IMR-90 (cell line): ENCODE measurements at regions not wholly inside any gene's neighbourhood (a gene's known extent, or its start where the extent isn't known, plus 50 kb on each side); places are given as distances from the start of the nearest gene placed in this dataset.

Experiments used
- ATAC-seq: fragments of 200-7000 bp; cut with Tn5 transposase; 2 replicates; pipeline ENCODE4 v1.9.1; 2020; ENCODE audit warnings: low read depth, mild to moderate bottlenecking, moderate library complexity
- BruUV-seq: library from RNA; stranded (reverse); fragments of 400-500 nt; replicated peaks from 2 replicates; lab custom pipeline; 2021; lab: Mats Ljungman, UMichigan
- CTCF ChIA-PET: fragments of 300-600 bp; formaldehyde crosslinking; extraction: SDS; loops from one replicate; lab custom pipeline; 2021; ENCODE audit warnings: antibody characterized with exemption; lab: Yijun Ruan, JAX
- POLR2A ChIA-PET: fragments of 300-600 bp; sonication (Branson Sonifier 250); formaldehyde crosslinking; loops from one replicate; lab custom pipeline; 2022; ENCODE audit warnings: antibody characterized with exemption; ENCODE audit not compliant: unreplicated experiment; lab: Charles Lee
- DNase-seq: peaks from one replicate; pipeline ENCODE4 v3.0.0; 2013
- H2AFZ ChIP-seq: replicated peaks from 2 replicates; pipeline ENCODE3; 2013; ENCODE audit warnings: low read length, mild to moderate bottlenecking; ENCODE audit not compliant: poor library complexity
- H2AK5ac ChIP-seq: 2 replicates; pipeline ENCODE4 v1.6.1; 2013; ENCODE audit warnings: low read depth, low read length, inconsistent platforms
- H2AK9ac ChIP-seq: replicated peaks from 2 replicates; pipeline ENCODE3; 2013; ENCODE audit warnings: mild to moderate bottlenecking, low read depth, low read length, moderate library complexity; ENCODE audit not compliant: poor library complexity
- H2BK120ac ChIP-seq: 2 replicates; pipeline ENCODE4 v1.6.1; 2013; ENCODE audit warnings: low read depth, low read length, inconsistent platforms
- H2BK15ac ChIP-seq: 3 replicates; pipeline ENCODE4 v1.6.1; 2013; ENCODE audit warnings: low read depth, low read length, inconsistent platforms
- H2BK20ac ChIP-seq: 2 replicates; pipeline ENCODE4 v1.6.1; 2013; ENCODE audit warnings: low read depth, mild to moderate bottlenecking, inconsistent platforms, low read length, moderate library complexity
- H2BK5ac ChIP-seq: 2 replicates; pipeline ENCODE4 v1.6.1; 2013; ENCODE audit warnings: mild to moderate bottlenecking, low read depth, low read length, inconsistent platforms; ENCODE audit not compliant: poor library complexity, severe bottlenecking
- H3K14ac ChIP-seq: replicated peaks from 2 replicates; pipeline ENCODE4 v1.6.1; 2013; ENCODE audit warnings: low read depth, low read length, inconsistent platforms
- H3K18ac ChIP-seq: 2 replicates; pipeline ENCODE4 v1.6.1; 2013; ENCODE audit warnings: low read depth, low read length, control low read depth
- H3K23ac ChIP-seq: 2 replicates; pipeline ENCODE4 v1.6.1; 2013; ENCODE audit warnings: low read depth, low read length, inconsistent platforms
- H3K27ac ChIP-seq: 2 replicates; pipeline ENCODE4 v1.5.1; 2013; ENCODE audit warnings: mild to moderate bottlenecking, control low read depth, low read length; ENCODE audit not compliant: insufficient read depth
- H3K27me3 ChIP-seq: 2 replicates; pipeline ENCODE4 v1.6.1; 2013; ENCODE audit warnings: low read length; ENCODE audit not compliant: control insufficient read depth, insufficient read depth
- H3K36me3 ChIP-seq: 2 replicates; pipeline ENCODE4 v1.6.1; 2013; ENCODE audit warnings: low read length, mixed read lengths; ENCODE audit not compliant: control insufficient read depth, insufficient read depth
- H3K4ac ChIP-seq: 2 replicates; pipeline ENCODE4 v1.6.1; 2013; ENCODE audit warnings: low read depth, low read length, inconsistent platforms
- H3K4me1 ChIP-seq: 2 replicates; pipeline ENCODE4 v1.6.1; 2013; ENCODE audit warnings: low read length, mixed read lengths; ENCODE audit not compliant: control insufficient read depth, insufficient read depth
- H3K4me2 ChIP-seq: 2 replicates; pipeline ENCODE4 v1.6.1; 2013; ENCODE audit warnings: low read depth, mild to moderate bottlenecking, control low read depth, low read length, moderate library complexity
- H3K4me3 ChIP-seq: 2 replicates; pipeline ENCODE4 v1.5.1; 2013; ENCODE audit warnings: low read depth, mild to moderate bottlenecking, control low read depth, low read length, moderate library complexity; ENCODE audit not compliant: insufficient read depth
- H3K56ac ChIP-seq: 2 replicates; pipeline ENCODE4 v1.6.1; 2013; ENCODE audit warnings: low read length, inconsistent platforms; ENCODE audit not compliant: insufficient read depth; ENCODE audit errors: extremely low read depth
- H3K79me1 ChIP-seq, 2 experiments: 2 replicates each; pipeline ENCODE4 v1.6.1; 2013; ENCODE audit warnings: low read length in 2 of 2, inconsistent platforms in 1 of 2, low read depth in 1 of 2
- H3K9ac ChIP-seq: 2 replicates; pipeline ENCODE4 v1.6.1; 2013; ENCODE audit warnings: low read depth, low read length, control low read depth
- H3K9me1 ChIP-seq: 2 replicates; pipeline ENCODE4 v1.6.1; 2013; ENCODE audit warnings: low read length, inconsistent platforms; ENCODE audit not compliant: insufficient read depth
- H3K9me3 ChIP-seq: 2 replicates; pipeline ENCODE4 v1.6.1; 2013; ENCODE audit warnings: low read length; ENCODE audit not compliant: control insufficient read depth, insufficient read depth
- H4K20me1 ChIP-seq: 2 replicates; pipeline ENCODE4 v1.6.1; 2013; ENCODE audit warnings: low read length, inconsistent platforms; ENCODE audit not compliant: insufficient read depth
- H4K5ac ChIP-seq: 2 replicates; pipeline ENCODE4 v1.6.1; 2013; ENCODE audit warnings: mild to moderate bottlenecking, low read depth, low read length, control low read depth
- H4K8ac ChIP-seq, 2 experiments: 2 replicates each; pipeline ENCODE4 v1.6.1; 2013; ENCODE audit warnings: low read depth in 2 of 2, low read length in 2 of 2, control low read depth in 1 of 2, inconsistent platforms in 1 of 2
- H4K91ac ChIP-seq: 2 replicates; pipeline ENCODE4 v1.6.1; 2013; ENCODE audit warnings: low read depth, low read length, inconsistent platforms; ENCODE audit not compliant: insufficient read depth
- BHLHE40 ChIP-seq: fragments of 150-350 bp; IDR thresholded peaks from 2 replicates; pipeline ENCODE4 v1.6.1; 2016; ENCODE audit warnings: mild to moderate bottlenecking, low read depth, low read length
- FOS ChIP-seq: fragments of 150-350 bp; IDR thresholded peaks from 2 replicates; pipeline ENCODE4 v1.6.1; 2016; ENCODE audit warnings: low read depth, low read length
- MAFK ChIP-seq: IDR thresholded peaks from 2 replicates; pipeline ENCODE4 v1.6.1; 2012; ENCODE audit warnings: low read depth, low read length, improper control_type of control experiment
- MAZ ChIP-seq: IDR thresholded peaks from 2 replicates; pipeline ENCODE4 v1.6.1; 2012; ENCODE audit warnings: low read depth, mild to moderate bottlenecking, low read length, improper control_type of control experiment, moderate library complexity, borderline replicate concordance
- MXI1 ChIP-seq: IDR thresholded peaks from 2 replicates; pipeline ENCODE4 v1.6.1; 2012; ENCODE audit warnings: low read depth, mild to moderate bottlenecking, low read length, moderate library complexity, borderline replicate concordance
- NFE2L2 ChIP-seq: fragments of 150-350 bp; IDR thresholded peaks from 2 replicates; pipeline ENCODE4 v1.6.1; 2016; ENCODE audit warnings: low read depth, mild to moderate bottlenecking, low read length
- POLR2A ChIP-seq: IDR thresholded peaks from 2 replicates; pipeline ENCODE4 v1.6.1; 2012; ENCODE audit warnings: mild to moderate bottlenecking, low read depth, low read length
- RAD21 ChIP-seq: IDR thresholded peaks from 2 replicates; pipeline ENCODE4 v1.6.1; 2012; ENCODE audit warnings: low read length, improper control_type of control experiment
- RCOR1 ChIP-seq: IDR thresholded peaks from 2 replicates; pipeline ENCODE4 v1.6.1; 2012; ENCODE audit warnings: mild to moderate bottlenecking, low read length, improper control_type of control experiment; ENCODE audit not compliant: insufficient replicate concordance
- SMC3 ChIP-seq: fragments of 150-350 bp; IDR thresholded peaks from 2 replicates; pipeline ENCODE4 v1.6.1; 2016; ENCODE audit warnings: low read depth, mild to moderate bottlenecking, antibody characterized with exemption, low read length, moderate library complexity
- WGBS, 2 experiments: methylation state at CpG; one replicate each; pipeline versions ENCODE4 v1.1.5 to v1.1.7; 2013; ENCODE audit warnings: missing lambda C conversion rate in 2 of 2; ENCODE audit not compliant: insufficient read length in 1 of 2; ENCODE audit errors: extremely low coverage in 2 of 2; 5-methylcytosine and 5-hydroxymethylcytosine counted together
- dilution Hi-C: fragments of 300-500 bp; cut with HindIII; formaldehyde crosslinking; loops from one replicate; pipeline ENCODE4 v1.14.3; 2018; ENCODE audit warnings: low sequenced_read_pairs; ENCODE audit not compliant: unreplicated experiment
- in situ Hi-C: fragments of 300-500 bp; cut with MboI; formaldehyde crosslinking; loops from 3 replicates; pipeline ENCODE4 v1.14.3; 2019; ENCODE audit warnings: low sequenced_read_pairs, inconsistent platforms, mixed read lengths
- intact Hi-C: fragments of 100-400 bp; cut with micrococcal nuclease; formaldehyde crosslinking; loops from 2 replicates; pipeline ENCODE4 v1.10.0; 2022
- TF ChIP-seq, protein P1 (sequence below): fragments of 150-350 bp; IDR thresholded peaks from 2 replicates; pipeline ENCODE4 v1.6.1; 2017; ENCODE audit warnings: mild to moderate bottlenecking, antibody characterized with exemption, low read length, low read depth

- no peaks in the 10 kb centered on the region for H3K27me3 ChIP-seq
- H3K18ac ChIP-seq: no peak overlapping the region
- no peak overlapping the region for H2AK5ac ChIP-seq
- H3K4me1 ChIP-seq: 0 out of 2 replicates have a peak, but pooled peaks cover 1% of the 10 kb centered on the region
- H3K14ac ChIP-seq: no peak overlapping the region
- ChIA-PET CTCF (no interaction called here), POLR2A (no interaction called here)
- no CpG with 5 or more reads among the region's 2 CpGs for WGBS, 2 experiments
- no peak overlapping the region for H3K4me2 ChIP-seq
- DNase-seq (peak; percentile 14), ATAC-seq (no peak)
- H4K5ac ChIP-seq: no peak overlapping the region
- H2AFZ ChIP-seq: no peak overlapping the region
- H2BK5ac ChIP-seq: no peak overlapping the region
- H3K9ac ChIP-seq: no peak overlapping the region
- H3K4me3 ChIP-seq: no peak overlapping the region
- dilution Hi-C loops (no loop called here), in situ Hi-C loops (no loop called here), intact Hi-C loops (no loop called here)
- no peak overlapping the region for H4K8ac ChIP-seq
- no TSS peak for BruUV-seq
- H2AK9ac ChIP-seq: no peak overlapping the region
- H2BK120ac ChIP-seq: no peak overlapping the region
- H3K9me3 ChIP-seq: no peaks in the 10 kb centered on the region; the same call in 1 of the 2 replicates
- H3K4ac ChIP-seq: no peak overlapping the region
- no peak overlapping the region for H3K56ac ChIP-seq
- no peak overlapping the region for H2BK15ac ChIP-seq
- no peak overlapping the region for H2BK20ac ChIP-seq
- no peaks in the 10 kb centered on the region for H3K9me1 ChIP-seq
- H4K91ac ChIP-seq: no peak overlapping the region
- H4K20me1 ChIP-seq: no peaks in the 10 kb centered on the region
- no peak overlapping the region for H3K27ac ChIP-seq
- H3K79me1 ChIP-seq: no peaks in the 10 kb centered on the region
- no peaks in the 10 kb centered on the region for H3K36me3 ChIP-seq
- TF ChIP-seq, protein P1, sequence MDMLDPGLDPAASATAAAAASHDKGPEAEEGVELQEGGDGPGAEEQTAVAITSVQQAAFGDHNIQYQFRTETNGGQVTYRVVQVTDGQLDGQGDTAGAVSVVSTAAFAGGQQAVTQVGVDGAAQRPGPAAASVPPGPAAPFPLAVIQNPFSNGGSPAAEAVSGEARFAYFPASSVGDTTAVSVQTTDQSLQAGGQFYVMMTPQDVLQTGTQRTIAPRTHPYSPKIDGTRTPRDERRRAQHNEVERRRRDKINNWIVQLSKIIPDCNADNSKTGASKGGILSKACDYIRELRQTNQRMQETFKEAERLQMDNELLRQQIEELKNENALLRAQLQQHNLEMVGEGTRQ: no peak
- no peak for TF ChIP-seq NFE2L2
- TF ChIP-seq MAZ: no peak
- TF ChIP-seq SMC3: no peak
- no peak for TF ChIP-seq POLR2A
- no peak for TF ChIP-seq MAFK
- no peak for TF ChIP-seq FOS
- TF ChIP-seq RAD21: no peak
- no peak for TF ChIP-seq BHLHE40
- no peak for TF ChIP-seq MXI1
- TF ChIP-seq RCOR1: no peak
- no peak overlapping the region for H3K23ac ChIP-seq
Measured at GRCh38 chr7:17456541-17456940, 158.1 kb downstream of the AHR start.
